Suprapubic skin (tissue), 3 donors: ENCODE measurements at regions not wholly inside any gene's neighbourhood (a gene's known extent, or its start where the extent isn't known, plus 50 kb on each side); places are given as distances from the start of the nearest gene placed in this dataset.

Experiments used
- POLR2A ChIP-seq, 2 donors: fragments of 450-650 bp; IDR thresholded peaks; one replicate each; pipeline ENCODE4 v1.6.1; 2017; ENCODE audit warnings: antibody characterized with exemption in 2 of 2, mild to moderate bottlenecking in 2 of 2, moderate library complexity in 2 of 2
- TF ChIP-seq, protein P1 (sequence below), 2 donors: fragments of 200-600 bp in 1 of 2; fragments of 450-650 bp in 1 of 2; sonication (generic) in 1 of 2; IDR thresholded peaks; one replicate each; pipeline ENCODE4 v1.5.1; 2016 to 2019; ENCODE audit warnings: antibody characterized with exemption in 2 of 2, mild to moderate bottlenecking in 1 of 2, moderate library complexity in 1 of 2

DNA sequence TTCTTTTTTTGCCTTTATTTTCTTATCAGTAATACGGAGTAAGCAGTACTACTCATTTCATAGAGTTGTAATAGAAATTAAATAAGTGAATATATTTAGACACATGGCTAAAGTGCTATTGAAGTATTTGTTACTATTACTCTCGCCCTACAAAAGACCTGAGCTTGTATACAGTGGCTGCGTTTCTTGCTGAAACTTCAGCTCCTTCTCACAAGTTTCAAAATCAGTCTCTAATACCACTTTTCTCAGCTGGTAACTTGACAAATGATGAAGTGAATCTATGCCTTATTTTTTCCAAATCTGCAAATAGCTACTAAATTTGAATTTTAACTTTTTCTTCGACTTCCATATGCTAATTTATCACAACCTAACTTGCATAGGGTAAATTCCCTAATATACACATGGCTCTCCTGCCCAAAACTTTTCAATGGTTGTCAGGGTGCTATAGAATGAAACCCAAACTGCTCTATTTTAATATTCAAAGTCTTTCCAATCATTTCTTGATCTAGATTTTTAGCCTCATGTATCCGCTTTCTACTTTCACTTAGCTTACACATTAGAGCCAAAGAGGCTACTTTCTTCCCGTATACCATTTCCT lies 347.8 kb upstream of the GULP1 start:
- TF ChIP-seq, protein P1, sequence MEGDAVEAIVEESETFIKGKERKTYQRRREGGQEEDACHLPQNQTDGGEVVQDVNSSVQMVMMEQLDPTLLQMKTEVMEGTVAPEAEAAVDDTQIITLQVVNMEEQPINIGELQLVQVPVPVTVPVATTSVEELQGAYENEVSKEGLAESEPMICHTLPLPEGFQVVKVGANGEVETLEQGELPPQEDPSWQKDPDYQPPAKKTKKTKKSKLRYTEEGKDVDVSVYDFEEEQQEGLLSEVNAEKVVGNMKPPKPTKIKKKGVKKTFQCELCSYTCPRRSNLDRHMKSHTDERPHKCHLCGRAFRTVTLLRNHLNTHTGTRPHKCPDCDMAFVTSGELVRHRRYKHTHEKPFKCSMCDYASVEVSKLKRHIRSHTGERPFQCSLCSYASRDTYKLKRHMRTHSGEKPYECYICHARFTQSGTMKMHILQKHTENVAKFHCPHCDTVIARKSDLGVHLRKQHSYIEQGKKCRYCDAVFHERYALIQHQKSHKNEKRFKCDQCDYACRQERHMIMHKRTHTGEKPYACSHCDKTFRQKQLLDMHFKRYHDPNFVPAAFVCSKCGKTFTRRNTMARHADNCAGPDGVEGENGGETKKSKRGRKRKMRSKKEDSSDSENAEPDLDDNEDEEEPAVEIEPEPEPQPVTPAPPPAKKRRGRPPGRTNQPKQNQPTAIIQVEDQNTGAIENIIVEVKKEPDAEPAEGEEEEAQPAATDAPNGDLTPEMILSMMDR (IDR thresholded peaks at IDR 0.05) = no peak
- TF ChIP-seq POLR2A (IDR thresholded peaks at IDR 0.05) = no peak
